ENCODE measurements at regions not wholly inside any gene's neighbourhood (a gene's known extent, or its start where the extent isn't known, plus 50 kb on each side); places are given as distances from the start of the nearest gene placed in this dataset.
A peak's percentile ranks its signal among the peaks of the same experiment; 100 is the strongest.

DNA sequence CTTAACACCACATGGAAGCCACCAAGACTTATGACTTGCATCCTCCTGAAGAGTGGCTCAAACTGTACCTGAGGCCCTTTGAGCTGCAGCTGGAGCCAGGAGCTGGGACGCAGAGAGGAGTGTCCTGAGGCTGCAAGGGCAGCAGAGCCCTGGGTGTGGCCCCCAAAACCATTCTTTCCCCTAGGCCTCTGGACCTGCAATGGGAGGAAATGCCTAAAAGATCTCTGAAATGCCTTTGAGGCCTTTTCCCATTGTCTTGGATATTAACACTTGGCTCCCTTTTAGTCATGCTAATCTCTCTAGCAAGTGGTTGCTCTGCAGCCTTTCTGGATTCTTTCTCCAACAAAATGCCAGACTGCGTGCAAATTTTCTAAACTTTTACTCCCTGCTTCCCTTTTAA lies 156.1 kb downstream of the SLC38A4 start:
- dilution Hi-C loops (cut with MboI; ENCODE audit: extremely low pct_ligation_motif_present, low sequenced_read_pairs): no loop called here
- Histone ChIP-seq H3K79me2 (ENCODE audit: control insufficient read depth, insufficient read depth, low read length) (no peaks in the 10 kb centered on the region), H3K36me3 (ENCODE audit: control insufficient read depth in 2 of 2, extremely low read depth in 1 of 2, insufficient read depth in 2 of 2, low read length in 2 of 2) (no peaks in the 10 kb centered on the region), H2AFZ (ENCODE audit: control insufficient read depth, low read length) (no peak overlapping the region), H3K9me1 (ENCODE audit: control insufficient read depth, extremely low read depth, insufficient read depth, low read length) (no peaks in the 10 kb centered on the region), H3K4me1 (ENCODE audit: control insufficient read depth, extremely low read depth, insufficient read depth, low read length) (peaks cover 26% of the 10 kb centered on the region), H3K27ac (ENCODE audit: control insufficient read depth, insufficient read depth, low read length) (no peak overlapping the region), H3K9me3 (ENCODE audit: control insufficient read depth, low read depth, low read length) (peaks cover 2% of the 10 kb centered on the region), H3K4me2 (ENCODE audit: control insufficient read depth, extremely low read depth, insufficient read depth, low read depth, low read length) (no peak overlapping the region), H3K9ac (ENCODE audit: control insufficient read depth, extremely low read depth, insufficient read depth, low read length) (no peak overlapping the region), H3K4me3 (ENCODE audit: control insufficient read depth in 2 of 3, extremely low read depth in 1 of 3, insufficient read depth in 2 of 3, low read depth in 1 of 3, low read length in 3 of 3) (no peak overlapping the region), H4K20me1 (ENCODE audit: control insufficient read depth, extremely low read depth, insufficient read depth, low read length) (no peaks in the 10 kb centered on the region), H3K27me3 (ENCODE audit: control insufficient read depth, extremely low read depth, insufficient read depth, low read length) (no peaks in the 10 kb centered on the region)
- FAIRE-seq (no peak), DNase-seq (ENCODE audit: low read depth, low spot score) (no peak)
- no peak for TF ChIP-seq EZH2 (IDR thresholded peaks at IDR 0.05; ENCODE audit: low read length)
- TF ChIP-seq, protein P1, sequence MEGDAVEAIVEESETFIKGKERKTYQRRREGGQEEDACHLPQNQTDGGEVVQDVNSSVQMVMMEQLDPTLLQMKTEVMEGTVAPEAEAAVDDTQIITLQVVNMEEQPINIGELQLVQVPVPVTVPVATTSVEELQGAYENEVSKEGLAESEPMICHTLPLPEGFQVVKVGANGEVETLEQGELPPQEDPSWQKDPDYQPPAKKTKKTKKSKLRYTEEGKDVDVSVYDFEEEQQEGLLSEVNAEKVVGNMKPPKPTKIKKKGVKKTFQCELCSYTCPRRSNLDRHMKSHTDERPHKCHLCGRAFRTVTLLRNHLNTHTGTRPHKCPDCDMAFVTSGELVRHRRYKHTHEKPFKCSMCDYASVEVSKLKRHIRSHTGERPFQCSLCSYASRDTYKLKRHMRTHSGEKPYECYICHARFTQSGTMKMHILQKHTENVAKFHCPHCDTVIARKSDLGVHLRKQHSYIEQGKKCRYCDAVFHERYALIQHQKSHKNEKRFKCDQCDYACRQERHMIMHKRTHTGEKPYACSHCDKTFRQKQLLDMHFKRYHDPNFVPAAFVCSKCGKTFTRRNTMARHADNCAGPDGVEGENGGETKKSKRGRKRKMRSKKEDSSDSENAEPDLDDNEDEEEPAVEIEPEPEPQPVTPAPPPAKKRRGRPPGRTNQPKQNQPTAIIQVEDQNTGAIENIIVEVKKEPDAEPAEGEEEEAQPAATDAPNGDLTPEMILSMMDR (optimal IDR thresholded peaks at IDR 0.05 in 1 of 3, IDR thresholded peaks at IDR 0.05 in 1 of 3, conservative IDR thresholded peaks at IDR 0.05 in 1 of 3; ENCODE audit: extremely low read depth in 1 of 3, insufficient read depth in 2 of 3, low read length in 3 of 3): no peak

DNA sequence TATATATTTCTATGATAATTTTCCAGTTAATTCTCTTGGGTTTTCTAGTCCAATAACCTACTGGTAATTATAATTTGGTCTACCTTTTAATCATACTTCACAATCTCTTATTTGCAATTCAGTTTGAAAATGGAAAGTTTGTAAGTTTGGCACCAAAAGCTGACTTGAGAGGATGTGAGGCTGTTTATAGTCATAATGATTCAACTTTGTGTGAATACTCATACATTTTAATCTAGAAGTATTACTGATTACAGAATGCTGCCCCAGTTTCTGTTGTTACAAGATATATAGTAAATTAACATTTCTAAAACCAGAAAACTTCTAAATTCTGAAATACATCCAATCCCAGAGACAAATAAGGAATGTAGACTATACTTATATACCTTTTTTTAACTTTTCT lies 158.2 kb downstream of the SLC38A4 start:
- peak overlapping the region; percentile 11 for H3K4me2 ChIP-seq (ENCODE audit: control insufficient read depth, extremely low read depth, insufficient read depth, low read depth, low read length)
- H3K36me3 ChIP-seq (ENCODE audit: control insufficient read depth in 2 of 2, extremely low read depth in 1 of 2, insufficient read depth in 2 of 2, low read length in 2 of 2): no peaks in the 10 kb centered on the region
- TF ChIP-seq EZH2 (IDR thresholded peaks at IDR 0.05; ENCODE audit: low read length): no peak
- TF ChIP-seq, protein P1 (optimal IDR thresholded peaks at IDR 0.05 in 1 of 3, IDR thresholded peaks at IDR 0.05 in 1 of 3, conservative IDR thresholded peaks at IDR 0.05 in 1 of 3; ENCODE audit: extremely low read depth in 1 of 3, insufficient read depth in 2 of 3, low read length in 3 of 3): no peak
- H4K20me1 ChIP-seq (ENCODE audit: control insufficient read depth, extremely low read depth, insufficient read depth, low read length): no peaks in the 10 kb centered on the region
- peaks cover 36% of the 10 kb centered on the region for H3K4me1 ChIP-seq (ENCODE audit: control insufficient read depth, extremely low read depth, insufficient read depth, low read length)
- FAIRE-seq (no peak), DNase-seq (ENCODE audit: low read depth, low spot score) (no peak)
- H3K4me3 ChIP-seq (ENCODE audit: control insufficient read depth in 2 of 3, extremely low read depth in 1 of 3, insufficient read depth in 2 of 3, low read depth in 1 of 3, low read length in 3 of 3): no peak overlapping the region
- H3K9me3 ChIP-seq (ENCODE audit: control insufficient read depth, low read depth, low read length): peaks cover 2% of the 10 kb centered on the region
- no peaks in the 10 kb centered on the region for H3K27me3 ChIP-seq (ENCODE audit: control insufficient read depth, extremely low read depth, insufficient read depth, low read length)
- H2AFZ ChIP-seq (ENCODE audit: control insufficient read depth, low read length): no peak overlapping the region
- no peaks in the 10 kb centered on the region for H3K9me1 ChIP-seq (ENCODE audit: control insufficient read depth, extremely low read depth, insufficient read depth, low read length)
- H3K27ac ChIP-seq (ENCODE audit: control insufficient read depth, insufficient read depth, low read length): peak overlapping the region; percentile 1
- dilution Hi-C loops (cut with MboI; ENCODE audit: extremely low pct_ligation_motif_present, low sequenced_read_pairs): no loop called here
- H3K79me2 ChIP-seq (ENCODE audit: control insufficient read depth, insufficient read depth, low read length): no peaks in the 10 kb centered on the region
- no peak overlapping the region for H3K9ac ChIP-seq (ENCODE audit: control insufficient read depth, extremely low read depth, insufficient read depth, low read length)

Measured in keratinocyte (primary cell).